ENCODE measurements at regions not wholly inside any gene's neighbourhood (a gene's known extent, or its start where the extent isn't known, plus 50 kb on each side); places are given as distances from the start of the nearest gene placed in this dataset.

- Mint-ChIP-seq H3K27me3 (ENCODE audit: low read depth) (peaks cover 34% of the 10 kb centered on the region), H3K36me3 (ENCODE audit: low read depth) (no peaks in the 10 kb centered on the region), H3K9me3 (ENCODE audit: insufficient read depth) (no peaks in the 10 kb centered on the region), H3K4me3 (no peak overlapping the region), H3K4me1 (ENCODE audit: low read depth) (peaks cover 26% of the 10 kb centered on the region), H3K27ac (no peak overlapping the region)
- ATAC-seq, result peak; percentile 33
- POLR2A ChIA-PET, result no interaction called here
- no peak for DNase-seq
- CTCF ChIA-PET, result interaction anchor here (1.4 kb wide), 1 partner anchor 300 kb away, joined by 3 read pairs; no protein-coding TSS in a partner anchor
Measured at GRCh38 chr9:129442803-129443511, 177.9 kb downstream of the C9orf50 start.

DNA sequence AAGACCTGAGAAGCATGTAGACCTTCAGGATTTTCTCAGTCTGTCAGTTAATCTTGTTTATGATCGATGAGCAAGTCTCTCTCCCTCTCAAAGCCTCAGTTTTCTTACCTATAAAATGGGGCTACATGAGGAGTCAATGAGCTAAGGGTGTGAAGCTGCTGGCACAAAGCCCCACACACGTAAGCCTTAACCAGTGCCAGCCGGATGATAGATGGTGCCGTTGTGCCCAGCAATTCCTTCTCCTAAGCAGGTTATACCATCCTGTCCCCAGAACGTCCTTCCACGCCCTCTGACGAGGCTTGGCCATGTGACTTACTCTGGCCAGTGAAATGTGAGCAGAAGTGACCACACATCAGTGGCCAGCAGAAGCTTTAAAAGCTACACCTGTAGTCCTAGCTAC is 179.0 kb downstream of the C9orf50 start:
- Mint-ChIP-seq H3K9me3 (ENCODE audit: insufficient read depth) (no peaks in the 10 kb centered on the region), H3K27me3 (ENCODE audit: low read depth) (peaks cover 42% of the 10 kb centered on the region), H3K27ac (no peak overlapping the region), H3K4me3 (no peak overlapping the region), H3K4me1 (ENCODE audit: low read depth) (peaks cover 34% of the 10 kb centered on the region), H3K36me3 (ENCODE audit: low read depth) (no peaks in the 10 kb centered on the region)
- DNase-seq (no peak), ATAC-seq (no peak)
- ChIA-PET CTCF (interaction anchor here (1.4 kb wide), 1 partner anchor 299 kb away, joined by 3 read pairs; no protein-coding TSS in a partner anchor), POLR2A (interaction anchor here (0.6 kb wide), 1 partner anchor 302 kb away, joined by 3 read pairs; no protein-coding TSS in a partner anchor)

GRCh38 chr9:129440435-129441186 is 180.3 kb downstream of the C9orf50 start:
- no peak for ATAC-seq
- DNase-seq, result no peak
- Mint-ChIP-seq H3K4me1 (ENCODE audit: low read depth) (peaks cover 36% of the 10 kb centered on the region), H3K27me3 (ENCODE audit: low read depth) (peaks cover 51% of the 10 kb centered on the region), H3K36me3 (ENCODE audit: low read depth) (no peaks in the 10 kb centered on the region), H3K9me3 (ENCODE audit: insufficient read depth) (no peaks in the 10 kb centered on the region), H3K27ac (peak overlapping the region; percentile 66), H3K4me3 (peak overlapping the region; percentile 13)
- ChIA-PET CTCF (no interaction called here), POLR2A (no interaction called here)

- CTCF ChIA-PET, result no interaction called here
- Mint-ChIP-seq H3K27me3 (ENCODE audit: low read depth) (peaks cover 60% of the 10 kb centered on the region), H3K27ac (peak overlapping the region; percentile 3), H3K36me3 (ENCODE audit: low read depth) (no peaks in the 10 kb centered on the region), H3K9me3 (ENCODE audit: insufficient read depth) (no peaks in the 10 kb centered on the region), H3K4me3 (no peak overlapping the region), H3K4me1 (ENCODE audit: low read depth) (peaks cover 36% of the 10 kb centered on the region)
- ATAC-seq (no peak), DNase-seq (no peak)
- POLR2A ChIA-PET, result no interaction called here
Measured at GRCh38 chr9:129439242-129439641, 181.7 kb downstream of the C9orf50 start.

DNA sequence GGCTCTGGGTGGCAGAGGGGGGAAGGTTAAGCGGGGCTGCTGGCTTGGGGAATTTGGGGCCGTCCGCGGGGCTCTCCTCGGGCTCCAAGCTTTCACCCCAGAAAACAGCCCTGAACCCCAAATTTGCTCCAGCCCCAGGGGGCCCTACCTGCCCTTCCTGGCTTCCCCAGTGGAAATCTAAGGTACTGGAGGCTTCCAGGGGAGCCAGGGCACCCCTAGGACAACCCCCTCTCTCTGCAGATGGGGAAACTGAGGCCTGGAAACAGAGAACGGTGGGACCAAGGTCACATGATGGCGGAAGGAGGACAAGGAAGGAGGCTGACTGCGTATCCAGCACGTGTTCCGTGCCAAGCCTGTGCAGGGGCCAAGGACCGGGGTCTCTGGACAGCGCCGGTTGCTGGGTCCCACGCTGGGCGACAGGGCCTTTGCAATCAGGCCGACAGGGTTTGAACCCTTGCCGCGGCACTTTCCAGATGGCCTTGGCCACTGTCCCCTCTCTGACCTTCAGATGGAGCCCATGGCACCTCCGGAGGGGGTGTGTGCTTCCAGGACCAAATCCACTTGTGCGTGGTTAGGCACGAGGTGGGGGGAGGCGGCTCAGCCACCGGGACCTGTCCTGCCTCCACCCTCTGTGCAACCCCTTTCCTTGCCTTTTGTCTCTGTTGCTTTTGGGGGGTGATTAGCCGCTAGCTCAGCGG is 183.1 kb downstream of the C9orf50 start:
- peaks cover 36% of the 10 kb centered on the region for H3K4me1 Mint-ChIP-seq (ENCODE audit: low read depth)
- H3K27me3 Mint-ChIP-seq (ENCODE audit: low read depth), result peaks cover 57% of the 10 kb centered on the region
- peak overlapping the region; percentile 11 for H3K4me3 Mint-ChIP-seq
- peak; percentile 20 for ATAC-seq
- DNase-seq, result no peak
- no peak overlapping the region for H3K27ac Mint-ChIP-seq
- CTCF ChIA-PET, result interaction anchor here (0.7 kb wide), 1 partner anchor 21 kb away, joined by 4 read pairs; no protein-coding TSS in a partner anchor
- no peaks in the 10 kb centered on the region for H3K9me3 Mint-ChIP-seq (ENCODE audit: insufficient read depth)
- POLR2A ChIA-PET, result no interaction called here
- H3K36me3 Mint-ChIP-seq (ENCODE audit: low read depth), result no peaks in the 10 kb centered on the region

GRCh38 chr9:129436751-129437625 is 183.9 kb downstream of the C9orf50 start:
- CTCF ChIA-PET, result interaction anchor here (0.7 kb wide), 1 partner anchor 22 kb away, joined by 4 read pairs; no protein-coding TSS in a partner anchor
- Mint-ChIP-seq H3K27me3 (ENCODE audit: low read depth) (peaks cover 55% of the 10 kb centered on the region), H3K27ac (no peak overlapping the region), H3K36me3 (ENCODE audit: low read depth) (no peaks in the 10 kb centered on the region), H3K4me1 (ENCODE audit: low read depth) (peaks cover 36% of the 10 kb centered on the region), H3K4me3 (peak overlapping the region; percentile 62), H3K9me3 (ENCODE audit: insufficient read depth) (no peaks in the 10 kb centered on the region)
- peak; percentile 71 for ATAC-seq
- POLR2A ChIA-PET, result interaction anchor here (0.9 kb wide), 1 partner anchor 23 kb away, joined by 4 read pairs; no protein-coding TSS in a partner anchor
- no peak for DNase-seq

GRCh38 chr9:129435988-129436717 is 184.7 kb downstream of the C9orf50 start:
- CTCF ChIA-PET, result interaction anchor here (1.1 kb wide), 1 partner anchor 188 kb away, joined by 3 read pairs; no protein-coding TSS in a partner anchor
- Mint-ChIP-seq H3K9me3 (ENCODE audit: insufficient read depth) (no peaks in the 10 kb centered on the region), H3K27me3 (ENCODE audit: low read depth) (peaks cover 52% of the 10 kb centered on the region), H3K4me1 (ENCODE audit: low read depth) (peaks cover 31% of the 10 kb centered on the region), H3K4me3 (no peak overlapping the region), H3K27ac (no peak overlapping the region), H3K36me3 (ENCODE audit: low read depth) (no peaks in the 10 kb centered on the region)
- POLR2A ChIA-PET, result no interaction called here
- no peak for ATAC-seq
- DNase-seq, result no peak

- DNase-seq (no peak), ATAC-seq (no peak)
- Mint-ChIP-seq H3K27ac (no peak overlapping the region), H3K4me3 (no peak overlapping the region), H3K36me3 (ENCODE audit: low read depth) (no peaks in the 10 kb centered on the region), H3K9me3 (ENCODE audit: insufficient read depth) (no peaks in the 10 kb centered on the region), H3K27me3 (ENCODE audit: low read depth) (peaks cover 48% of the 10 kb centered on the region), H3K4me1 (ENCODE audit: low read depth) (peaks cover 23% of the 10 kb centered on the region)
- ChIA-PET POLR2A (no interaction called here), CTCF (interaction anchor here (1.1 kb wide), 1 partner anchor 189 kb away, joined by 3 read pairs; no protein-coding TSS in a partner anchor)
Measured at GRCh38 chr9:129435291-129435690, 185.6 kb downstream of the C9orf50 start.

- POLR2A ChIA-PET, result interaction anchor here (0.6 kb wide), 1 partner anchor 8 kb away, joined by 3 read pairs; no protein-coding TSS in a partner anchor
Measured at GRCh38 chr9:129434187-129434586, 186.7 kb downstream of the C9orf50 start.

DNA sequence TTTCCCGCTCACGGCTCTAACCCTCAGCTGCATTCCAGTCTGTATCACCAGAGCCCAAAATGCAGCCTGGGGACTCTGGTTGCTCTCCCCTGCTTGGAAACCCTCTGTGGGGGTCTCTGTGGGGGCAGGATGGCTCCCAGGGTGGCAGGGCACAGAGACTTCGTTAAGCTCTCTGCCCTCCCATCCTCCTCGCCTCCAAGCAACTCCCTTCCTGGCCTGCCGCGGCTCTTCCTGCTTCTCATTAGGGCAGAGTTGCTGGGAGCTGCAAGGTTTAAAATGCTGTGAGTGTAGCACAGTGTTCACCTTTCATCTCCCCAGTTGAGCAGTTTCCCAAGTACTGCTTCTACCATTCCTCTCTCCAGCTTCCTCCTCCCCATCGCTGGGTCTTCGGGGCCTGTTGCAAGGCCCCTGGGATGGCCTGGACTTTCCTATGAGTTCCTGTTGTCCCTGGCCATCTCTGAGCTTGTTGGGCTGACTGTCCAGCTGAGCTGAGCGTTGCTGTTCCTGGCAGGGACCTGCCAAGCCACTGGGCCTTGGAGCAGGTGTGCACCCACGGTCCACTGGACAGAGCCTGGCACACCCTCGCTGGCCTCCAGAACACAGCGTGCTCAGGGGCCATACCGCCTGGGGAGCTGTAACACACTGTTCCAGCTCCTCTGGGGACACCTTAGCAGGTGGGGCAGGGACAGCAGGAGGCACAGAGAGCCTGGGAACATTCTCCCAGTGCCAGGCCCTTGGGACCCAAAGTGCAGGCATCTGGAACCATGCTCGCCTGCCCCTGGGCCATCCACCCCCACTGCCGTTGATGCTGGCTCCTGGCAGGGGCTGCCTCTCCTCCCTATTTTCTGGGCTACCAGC is 188.4 kb downstream of the C9orf50 start:
- ChIA-PET POLR2A (no interaction called here), CTCF (no interaction called here)
- Mint-ChIP-seq H3K4me1 (ENCODE audit: low read depth) (peaks cover 6% of the 10 kb centered on the region), H3K4me3 (no peak overlapping the region), H3K36me3 (ENCODE audit: low read depth) (no peaks in the 10 kb centered on the region), H3K9me3 (ENCODE audit: insufficient read depth) (no peaks in the 10 kb centered on the region), H3K27me3 (ENCODE audit: low read depth) (peaks cover 29% of the 10 kb centered on the region), H3K27ac (no peak overlapping the region)
- DNase-seq (no peak), ATAC-seq (no peak)

More at GRCh38 chr9:129434187-129434586, 186.7 kb downstream of the C9orf50 start:
- Mint-ChIP-seq H3K27ac (no peak overlapping the region), H3K27me3 (ENCODE audit: low read depth) (peaks cover 45% of the 10 kb centered on the region), H3K4me1 (ENCODE audit: low read depth) (peaks cover 19% of the 10 kb centered on the region), H3K9me3 (ENCODE audit: insufficient read depth) (no peaks in the 10 kb centered on the region), H3K4me3 (no peak overlapping the region), H3K36me3 (ENCODE audit: low read depth) (no peaks in the 10 kb centered on the region)
- DNase-seq (no peak), ATAC-seq (no peak)
- CTCF ChIA-PET, result no interaction called here

All from activated CD8-positive, alpha-beta T cell treated with anti-CD3 and anti-CD28 coated beads, Interleukin-2, amount 10 ng/mL, durations not matched to agents 7 days and 5 days (primary cell).